K562 (cell line): ENCODE measurements at regions not wholly inside any gene's neighbourhood (a gene's known extent, or its start where the extent isn't known, plus 50 kb on each side); places are given as distances from the start of the nearest gene placed in this dataset.
A peak's percentile ranks its signal among the peaks of the same experiment; 100 is the strongest.

ENCODE experiments used
- CAMTA2 ChIP-seq: fragments of 250-450 bp; sonication (Bioruptor Pico); conservative IDR thresholded peaks from 2 replicates; pipeline ENCODE4 v1.5.1; 2022
- CREB1 ChIP-seq, 2 experiments: sonication (generic) in 1 of 2; formaldehyde crosslinking in 1 of 2; IDR thresholded peaks; 2 replicates each; pipeline versions ENCODE4 v1.6.1 to v1.8.0; 2012 to 2022; ENCODE audit warnings: inconsistent platforms in 1 of 2, mild to moderate bottlenecking in 1 of 2, missing genetic modification reagents in 1 of 2, moderate library complexity in 1 of 2
- ETV5 ChIP-seq: sonication (generic); formaldehyde crosslinking; IDR thresholded peaks from 2 replicates; pipeline ENCODE4 v1.4.0; 2020; ENCODE audit warnings: low read depth, mild to moderate bottlenecking, missing genetic modification reagents
- HBP1 ChIP-seq: fragments of 450-650 bp; formaldehyde crosslinking; IDR thresholded peaks from 2 replicates; pipeline ENCODE4 v1.4.0; 2022; ENCODE audit warnings: missing genetic modification characterization
- IRF2 ChIP-seq: sonication (generic); formaldehyde crosslinking; IDR thresholded peaks from 2 replicates; pipeline ENCODE4 v1.8.1; 2022; ENCODE audit warnings: mild to moderate bottlenecking, missing genetic modification reagents
- MAFK ChIP-seq: IDR thresholded peaks from 2 replicates; pipeline ENCODE4 v1.6.1; 2011; ENCODE audit warnings: low read length, improper control_type of control experiment
- PCBP1 ChIP-seq: fragments of 200-400 bp; formaldehyde crosslinking; IDR thresholded peaks from 2 replicates; pipeline ENCODE4 v1.6.1; 2018; ENCODE audit warnings: mild to moderate bottlenecking, low read depth, low read length; ENCODE audit not compliant: poor library complexity, severe bottlenecking
- SREBF1 ChIP-seq: fragments of 150-350 bp; IDR thresholded peaks from 2 replicates; pipeline ENCODE4 v1.6.1; 2014; ENCODE audit warnings: antibody characterized with exemption, low read depth, low read length, borderline replicate concordance
- SRSF1 ChIP-seq: fragments of 200-400 bp; formaldehyde crosslinking; IDR thresholded peaks from 2 replicates; pipeline ENCODE4 v1.6.1; 2017; ENCODE audit warnings: mild to moderate bottlenecking, low read depth, low read length, moderate library complexity
- TEAD1 ChIP-seq, 2 experiments: fragments of 450-650 bp in 1 of 2; sonication (generic) in 1 of 2; formaldehyde crosslinking; IDR thresholded peaks; 2 replicates each; pipeline versions ENCODE4 v1.4.0 to v1.8.0; 2020 to 2022; ENCODE audit warnings: mild to moderate bottlenecking in 2 of 2, missing genetic modification reagents in 1 of 2
- THRAP3 ChIP-seq: fragments of 450-650 bp; IDR thresholded peaks from 2 replicates; pipeline ENCODE4 v1.6.1; 2016; ENCODE audit warnings: mild to moderate bottlenecking, inconsistent platforms, borderline replicate concordance
- ZNF121 ChIP-seq: sonication (generic); formaldehyde crosslinking; conservative IDR thresholded peaks from 2 replicates; pipeline ENCODE4 v1.8.0; 2022; ENCODE audit warnings: missing genetic modification reagents
- ZNF311 ChIP-seq: fragments of 250-450 bp; sonication (Bioruptor Pico); IDR thresholded peaks from 2 replicates; pipeline ENCODE4 v1.4.0; 2020; ENCODE audit warnings: mild to moderate bottlenecking, moderate library complexity
- ZNF518B ChIP-seq: fragments of 250-450 bp; sonication (Bioruptor Pico); IDR thresholded peaks from 2 replicates; pipeline ENCODE4 v1.5.0; 2021; ENCODE audit warnings: mild to moderate bottlenecking, moderate library complexity
- ZNF609 ChIP-seq: sonication (generic); formaldehyde crosslinking; IDR thresholded peaks from 2 replicates; pipeline ENCODE4 v1.8.1; 2023; ENCODE audit warnings: missing genetic modification reagents, mild to moderate bottlenecking, borderline replicate concordance
- ZNF696 ChIP-seq: fragments of 250-450 bp; sonication (Bioruptor Pico); conservative IDR thresholded peaks from 2 replicates; pipeline ENCODE4 v1.4.0; 2020; ENCODE audit warnings: mild to moderate bottlenecking, moderate library complexity
- TF ChIP-seq, protein P1 (sequence below): fragments of 250-450 bp; sonication (Bioruptor Pico); IDR thresholded peaks from 2 replicates; pipeline ENCODE4 v1.5.0; 2020; ENCODE audit warnings: mild to moderate bottlenecking

DNA sequence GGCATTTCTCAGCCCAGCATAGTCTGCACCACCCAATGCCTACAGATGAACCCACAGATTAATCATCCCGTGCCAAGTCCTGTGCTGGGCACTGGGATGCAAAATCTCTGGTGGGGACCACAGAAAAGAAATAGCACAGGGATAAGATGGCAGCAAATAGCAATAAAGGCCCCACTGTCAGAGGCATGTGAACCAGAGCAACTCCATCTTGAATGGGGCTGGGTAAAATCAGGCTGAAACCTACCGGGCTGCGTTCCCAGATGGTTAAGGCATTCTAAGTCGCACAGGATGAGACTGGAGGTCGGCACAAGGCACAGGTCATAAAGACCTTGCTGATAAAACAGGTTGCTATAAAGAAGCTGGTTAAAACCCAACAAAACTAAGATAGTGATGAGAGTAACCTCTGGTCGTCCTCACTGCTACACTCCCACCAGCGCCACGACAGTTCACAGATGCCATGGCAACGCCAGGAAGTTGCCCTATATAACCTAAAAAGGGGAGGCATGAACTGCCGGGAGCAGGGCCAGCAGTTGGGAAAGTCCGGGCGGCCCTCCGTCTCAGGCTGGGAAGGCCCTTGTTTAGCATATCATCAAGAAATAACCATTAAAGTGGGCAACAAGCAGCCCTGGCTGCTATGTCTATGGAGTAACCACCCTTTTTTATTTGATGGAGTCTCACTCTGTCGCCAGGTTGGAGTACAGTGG, 65.2 kb downstream of the C9orf50 start (continued):
- TF ChIP-seq THRAP3 = no peak
- TF ChIP-seq ZNF518B (CRISPR knock-in tag) = no peak
- no peak for TF ChIP-seq CAMTA2 (CRISPR knock-in tag)
- no peak for TF ChIP-seq ZNF311 (CRISPR knock-in tag)
- no peak for TF ChIP-seq PCBP1
- no peak for TF ChIP-seq SRSF1
- no peak for TF ChIP-seq ETV5 (CRISPR knock-in tag)
- no peak for TF ChIP-seq SREBF1
- no peak for TF ChIP-seq IRF2 (CRISPR knock-in tag)
- no peak for TF ChIP-seq MAFK
- TF ChIP-seq ZNF696 (CRISPR knock-in tag) = no peak
- TF ChIP-seq TEAD1 (CRISPR knock-in tag; IDR thresholded peaks at IDR 0.05) = peak in 1 of 2 experiments; percentile 70; a peak in 1 of 4 replicates
- no peak for TF ChIP-seq HBP1 (CRISPR knock-in tag)
- TF ChIP-seq CREB1 (IDR thresholded peaks at IDR 0.05) = no peak
- TF ChIP-seq CREB1 (CRISPR knock-in tag; IDR thresholded peaks at IDR 0.05) = no peak
- no peak for TF ChIP-seq ZNF609
- TF ChIP-seq, protein P1, sequence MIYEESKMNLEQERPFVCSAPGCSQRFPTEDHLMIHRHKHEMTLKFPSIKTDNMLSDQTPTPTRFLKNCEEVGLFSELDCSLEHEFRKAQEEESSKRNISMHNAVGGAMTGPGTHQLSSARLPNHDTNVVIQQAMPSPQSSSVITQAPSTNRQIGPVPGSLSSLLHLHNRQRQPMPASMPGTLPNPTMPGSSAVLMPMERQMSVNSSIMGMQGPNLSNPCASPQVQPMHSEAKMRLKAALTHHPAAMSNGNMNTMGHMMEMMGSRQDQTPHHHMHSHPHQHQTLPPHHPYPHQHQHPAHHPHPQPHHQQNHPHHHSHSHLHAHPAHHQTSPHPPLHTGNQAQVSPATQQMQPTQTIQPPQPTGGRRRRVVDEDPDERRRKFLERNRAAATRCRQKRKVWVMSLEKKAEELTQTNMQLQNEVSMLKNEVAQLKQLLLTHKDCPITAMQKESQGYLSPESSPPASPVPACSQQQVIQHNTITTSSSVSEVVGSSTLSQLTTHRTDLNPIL (CRISPR knock-in tag) = no peak
- no peak for TF ChIP-seq ZNF121 (CRISPR knock-in tag)
